Right lobe of liver (tissue), 6 donors: ENCODE measurements at regions not wholly inside any gene's neighbourhood (a gene's known extent, or its start where the extent isn't known, plus 50 kb on each side); places are given as distances from the start of the nearest gene placed in this dataset.
"Not testable (repeated sequence)": the region's sequence is repeated elsewhere in the genome, so short reads cannot be mapped to it uniquely, and the experiment has no call there.

ENCODE experiments used
- ATAC-seq, 4 donors: fragments of 200-7000 bp; cut with Tn5 transposase; one replicate each; pipeline ENCODE4 v1.9.1; 2020; ENCODE audit warnings: mild to moderate bottlenecking in 4 of 4, moderate library complexity in 4 of 4
- DNase-seq, 3 donors: peaks; one replicate each; pipeline ENCODE4 v3.0.0-alpha.2; 2020
- H3K27ac ChIP-seq, 3 donors: fragments of 200-600 bp; one replicate each; pipeline ENCODE4 v1.8.0; 2022
- H3K27me3 ChIP-seq, 2 donors: fragments of 200-600 bp; one replicate each; pipeline ENCODE4 v1.8.0; 2022
- H3K36me3 ChIP-seq, 4 donors: fragments of 200-600 bp; sonication (generic) in 1 of 4; one replicate each; pipeline versions ENCODE4 v1.5.1 to v1.8.0; 2017 to 2022; ENCODE audit warnings: control low read depth in 1 of 4
- H3K4me1 ChIP-seq, 4 donors: fragments of 200-600 bp; sonication (generic) in 1 of 4; one replicate each; pipeline versions ENCODE4 v1.5.1 to v1.8.0; 2017 to 2022; ENCODE audit warnings: control low read depth in 1 of 4
- H3K4me3 ChIP-seq, 3 donors: fragments of 200-600 bp; one replicate each; pipeline ENCODE4 v1.8.0; 2022
- H3K9me3 ChIP-seq, 4 donors: fragments of 200-600 bp; sonication (generic) in 1 of 4; one replicate each; pipeline versions ENCODE4 v1.5.1 to v1.8.0; 2017 to 2022; ENCODE audit warnings: control low read depth in 1 of 4
- CTCF ChIP-seq, 4 donors: fragments of 200-600 bp in 3 of 4; fragments of 450-650 bp in 1 of 4; IDR thresholded peaks; one replicate each; pipeline versions ENCODE4 v1.5.1 to v1.8.0; 2016 to 2022; ENCODE audit warnings: antibody characterized with exemption in 4 of 4, mild to moderate bottlenecking in 2 of 4
- POLR2A ChIP-seq: fragments of 450-650 bp; IDR thresholded peaks from one replicate; pipeline ENCODE4 v1.6.1; 2017; ENCODE audit warnings: antibody characterized with exemption, mild to moderate bottlenecking
- WGBS: methylation state at CpG from one replicate; pipeline ENCODE4 v1.1.6; 2018; ENCODE audit warnings: low coverage, low lambda C conversion rate; ENCODE audit not compliant: insufficient coverage; ENCODE audit errors: missing lambda C conversion rate; 5-methylcytosine and 5-hydroxymethylcytosine counted together
- intact Hi-C, 2 donors: fragments of 100-400 bp; cut with DNase I; formaldehyde crosslinking; loops; one replicate each; pipeline versions ENCODE4 v1.11.2 to v1.14.1; 2022
- donor health status: DM: no; HTN: yes; CAD: no.
- donor health status: DM: no; HTN: no; CAD: no.
- donor health status: DM: no; HTN: no; CAD: no.
- donor health status: DM: no; HTN: yes; CAD: no.
- donor health status: DM: no; HTN: yes; CAD: no.

- Histone ChIP-seq H3K4me1 (no peaks in the 10 kb centered on the region), H3K36me3 (no peaks in the 10 kb centered on the region), H3K27ac (no peak overlapping the region), H3K4me3 (no peak overlapping the region), H3K9me3 (no peaks in the 10 kb centered on the region), H3K27me3 (no peaks in the 10 kb centered on the region)
- DNase-seq: no peak
- no peak for ATAC-seq
- WGBS: 45% methylated on average over 4 of the region's 4 CpGs
- intact Hi-C loops: no loop called here
- no peak for TF ChIP-seq CTCF (IDR thresholded peaks at IDR 0.05)
- TF ChIP-seq POLR2A: no peak
Observed at GRCh38 chr2:166653185-166653813, 159.2 kb upstream of the SCN7A start.

GRCh38 chr2:166651991-166652390 lies 157.9 kb upstream of the SCN7A start:
- no peaks in the 10 kb centered on the region for H3K9me3 ChIP-seq
- no peaks in the 10 kb centered on the region for H3K36me3 ChIP-seq
- TF ChIP-seq POLR2A (no peak), CTCF (IDR thresholded peaks at IDR 0.05) (no peak)
- no peaks in the 10 kb centered on the region for H3K4me1 ChIP-seq
- DNase-seq (no peak), ATAC-seq (no peak)
- intact Hi-C loops: no loop called here
- no peaks in the 10 kb centered on the region for H3K27me3 ChIP-seq
- no peak overlapping the region for H3K27ac ChIP-seq
- H3K4me3 ChIP-seq: no peak overlapping the region

GRCh38 chr2:166651080-166651675 lies 157.1 kb upstream of the SCN7A start:
- TF ChIP-seq POLR2A: no peak
- TF ChIP-seq CTCF (IDR thresholded peaks at IDR 0.05): no peak
- Histone ChIP-seq H3K4me3 (no peak overlapping the region), H3K36me3 (no peaks in the 10 kb centered on the region), H3K27ac (no peak overlapping the region), H3K27me3 (no peaks in the 10 kb centered on the region), H3K9me3 (no peaks in the 10 kb centered on the region), H3K4me1 (no peaks in the 10 kb centered on the region)
- DNase-seq (no peak), ATAC-seq (no peak)
- 23% methylated on average over 4 of the region's 4 CpGs for WGBS
- intact Hi-C loops: no loop called here

GRCh38 chr2:166647935-166648334 lies 153.9 kb upstream of the SCN7A start:
- H3K4me1 ChIP-seq: no peaks in the 10 kb centered on the region
- intact Hi-C loops: no loop called here
- no peaks in the 10 kb centered on the region for H3K27me3 ChIP-seq
- no peaks in the 10 kb centered on the region for H3K36me3 ChIP-seq
- no peaks in the 10 kb centered on the region for H3K9me3 ChIP-seq
- no peak for ATAC-seq
- H3K4me3 ChIP-seq: no peak overlapping the region
- no peak overlapping the region for H3K27ac ChIP-seq
- WGBS: 50% methylated on average over 2 of the region's 2 CpGs
- TF ChIP-seq CTCF (IDR thresholded peaks at IDR 0.05) (no peak), POLR2A (no peak)
- DNase-seq: no peak

GRCh38 chr2:166643980-166644379 lies 149.9 kb upstream of the SCN7A start:
- no peak for DNase-seq
- H3K9me3 ChIP-seq: no peaks in the 10 kb centered on the region
- H3K4me1 ChIP-seq: no peaks in the 10 kb centered on the region
- 32% methylated on average over 1 of the region's 1 CpG for WGBS
- H3K4me3 ChIP-seq: no peak overlapping the region
- TF ChIP-seq CTCF (IDR thresholded peaks at IDR 0.05) (no peak), POLR2A (no peak)
- H3K27me3 ChIP-seq: no peaks in the 10 kb centered on the region
- no peaks in the 10 kb centered on the region for H3K36me3 ChIP-seq
- ATAC-seq: no peak
- intact Hi-C loops: no loop called here
- no peak overlapping the region for H3K27ac ChIP-seq

GRCh38 chr2:166641516-166641915 lies 147.5 kb upstream of the SCN7A start:
- H3K4me3 ChIP-seq, intact Hi-C loops, H3K27me3 ChIP-seq, ATAC-seq, H3K36me3 ChIP-seq, H3K4me1 ChIP-seq, DNase-seq, H3K27ac ChIP-seq, H3K9me3 ChIP-seq: not testable (repeated sequence)
- 50% methylated on average over 1 of the region's 3 CpGs for WGBS
